Caki2 (cell line): ENCODE measurements at regions not wholly inside any gene's neighbourhood (a gene's known extent, or its start where the extent isn't known, plus 50 kb on each side); places are given as distances from the start of the nearest gene placed in this dataset.
A peak's percentile ranks its signal among the peaks of the same experiment; 100 is the strongest.
"Not testable (repeated sequence)": the region's sequence is repeated elsewhere in the genome, so short reads cannot be mapped to it uniquely, and the experiment has no call there.

Source experiments
- DNase-seq: peaks from one replicate; pipeline ENCODE4 v3.0.0-alpha.2; 2015; ENCODE audit warnings: low read depth
- in situ Hi-C: cut with HindIII; loops from 2 replicates; pipeline ENCODE4 v1.10.0; 2016; ENCODE audit warnings: low sequenced_read_pairs, low pct_unique_long_range_greater_than_20kb, mixed read lengths

DNA sequence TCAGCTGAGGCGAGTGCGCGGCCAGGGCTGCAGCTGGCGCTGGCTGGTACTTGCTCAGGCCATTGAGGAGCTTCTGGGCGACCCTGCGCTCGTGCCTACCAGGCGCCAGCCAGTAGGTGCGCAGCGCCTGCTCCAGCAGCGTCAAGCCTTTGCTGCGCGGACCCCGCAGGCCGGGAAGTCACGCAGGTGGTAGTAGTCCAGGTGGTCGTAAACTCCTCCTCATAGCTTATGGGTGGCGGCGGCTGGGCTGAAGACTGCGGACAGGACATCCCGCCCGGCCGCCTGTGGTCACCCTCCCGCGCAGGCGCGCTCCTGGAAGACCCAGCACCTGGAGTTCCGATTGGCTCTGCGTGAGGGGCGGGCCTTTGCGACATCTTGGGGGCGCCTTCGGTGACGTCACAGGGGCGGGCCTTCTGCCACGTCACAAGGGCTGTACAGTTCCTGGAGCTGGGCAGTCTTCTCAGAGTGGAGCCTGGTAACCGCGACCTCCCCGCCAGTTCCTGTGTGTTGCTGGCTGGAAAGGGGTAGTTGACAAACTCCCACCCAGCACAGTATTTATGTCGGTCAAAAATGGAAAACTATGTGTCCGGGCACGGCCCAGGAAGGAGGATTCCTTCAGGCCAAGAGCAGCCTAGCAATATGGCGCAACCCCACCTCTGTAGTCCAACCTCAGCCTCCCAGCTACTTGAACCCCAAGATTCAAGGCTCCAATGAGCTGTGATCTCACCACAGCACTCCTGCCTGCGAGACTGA, 102.2 kb upstream of the VKORC1L1 start:
- DNase-seq = peak; percentile 91
- in situ Hi-C loops = not testable (repeated sequence)

DNA sequence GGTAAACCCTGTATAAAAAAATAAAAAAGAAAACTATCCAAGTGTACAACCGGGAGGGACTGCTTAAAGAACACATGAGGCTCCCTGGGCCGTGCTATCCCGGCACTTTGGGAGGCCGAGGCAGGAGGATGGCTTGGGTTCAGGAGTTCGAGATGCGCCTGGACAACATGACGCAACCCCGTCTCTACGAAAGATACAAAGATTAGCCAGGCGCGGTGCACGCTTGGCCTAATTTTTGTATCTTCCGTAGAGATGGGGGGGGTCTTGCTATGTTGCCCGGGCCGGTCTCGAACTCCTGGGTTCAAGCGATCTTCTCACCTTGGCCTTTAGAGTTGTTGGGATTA, 101.7 kb upstream of the VKORC1L1 start:
- in situ Hi-C loops, DNase-seq: not testable (repeated sequence)

DNA sequence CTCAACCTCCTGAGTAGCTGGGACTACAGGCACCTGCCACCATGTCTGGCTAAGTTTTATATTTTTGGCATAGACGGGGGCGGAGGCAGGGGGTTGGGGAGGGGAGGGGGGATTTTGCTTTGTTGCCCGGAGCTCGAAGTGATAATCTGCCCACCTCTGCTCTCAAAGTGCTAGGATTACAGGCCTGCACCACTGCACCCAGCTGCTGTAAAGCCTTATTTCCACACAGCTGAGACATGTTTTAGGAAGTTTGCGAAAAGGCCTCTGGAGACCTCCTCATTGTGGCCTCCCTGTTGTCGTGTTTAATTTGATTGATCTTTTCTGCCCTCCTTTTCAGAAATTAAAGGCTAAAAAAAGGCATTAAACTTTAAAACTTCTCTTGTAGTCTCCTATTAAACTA, 96.2 kb upstream of the VKORC1L1 start:
- DNase-seq, in situ Hi-C loops: not testable (repeated sequence)

DNA sequence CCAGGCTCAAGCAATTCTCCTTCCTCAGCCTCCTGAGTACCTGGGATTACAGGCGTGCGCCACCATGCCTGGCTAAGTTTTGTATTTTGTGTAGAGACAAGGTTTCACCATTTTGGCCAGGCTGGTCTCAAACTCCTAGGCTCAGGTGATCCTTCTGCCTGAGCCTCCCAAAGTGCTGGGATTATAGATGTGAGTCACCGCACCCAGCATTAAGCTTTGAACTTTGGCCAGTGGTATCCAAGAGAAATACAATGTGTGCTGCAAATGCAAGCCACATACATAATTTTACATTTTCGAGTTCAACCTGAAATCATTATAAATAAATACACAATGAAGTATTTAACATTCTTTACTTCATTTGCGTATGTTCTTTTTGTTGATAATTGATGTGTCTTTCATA, 82.9 kb upstream of the VKORC1L1 start:
- DNase-seq, in situ Hi-C loops: not testable (repeated sequence)

GRCh38 chr7:65791788-65792187, 81.1 kb upstream of the VKORC1L1 start:
- in situ Hi-C loops, DNase-seq: not testable (repeated sequence)

GRCh38 chr7:65792726-65793125, 80.1 kb upstream of the VKORC1L1 start:
- DNase-seq, in situ Hi-C loops: not testable (repeated sequence)

- in situ Hi-C loops = not testable (repeated sequence)
- peak; percentile 47 for DNase-seq
Observed at GRCh38 chr7:65794671-65795391, 78.0 kb upstream of the VKORC1L1 start.

- in situ Hi-C loops, DNase-seq: not testable (repeated sequence)
Observed at GRCh38 chr7:65795392-65795716, 77.5 kb upstream of the VKORC1L1 start.

DNA sequence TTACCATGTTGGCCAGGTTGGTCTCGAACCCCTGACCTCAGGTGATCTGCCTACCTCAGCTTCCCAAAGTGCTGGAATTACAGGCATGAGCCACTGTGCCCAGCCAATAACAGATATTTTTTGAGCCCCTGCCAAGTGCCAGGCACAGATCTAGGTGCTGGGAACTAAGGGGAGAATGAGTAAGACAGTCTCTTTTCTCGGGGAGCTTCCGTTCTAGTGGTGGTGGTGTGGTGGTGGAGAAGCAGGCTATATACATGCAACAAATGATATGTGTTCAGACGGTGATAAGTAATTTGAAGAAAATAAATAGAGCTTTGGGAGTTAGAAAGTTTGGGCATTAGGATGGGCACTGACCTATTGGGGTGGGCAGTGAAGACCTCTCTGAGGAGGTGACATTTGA, 76.7 kb upstream of the VKORC1L1 start:
- no peak for DNase-seq
- in situ Hi-C loops = no loop called here

- in situ Hi-C loops, DNase-seq: not testable (repeated sequence)
Observed at GRCh38 chr7:65797086-65797485, 75.8 kb upstream of the VKORC1L1 start.

- in situ Hi-C loops, DNase-seq: not testable (repeated sequence)
Observed at GRCh38 chr7:65797566-65797965, 75.3 kb upstream of the VKORC1L1 start.

DNA sequence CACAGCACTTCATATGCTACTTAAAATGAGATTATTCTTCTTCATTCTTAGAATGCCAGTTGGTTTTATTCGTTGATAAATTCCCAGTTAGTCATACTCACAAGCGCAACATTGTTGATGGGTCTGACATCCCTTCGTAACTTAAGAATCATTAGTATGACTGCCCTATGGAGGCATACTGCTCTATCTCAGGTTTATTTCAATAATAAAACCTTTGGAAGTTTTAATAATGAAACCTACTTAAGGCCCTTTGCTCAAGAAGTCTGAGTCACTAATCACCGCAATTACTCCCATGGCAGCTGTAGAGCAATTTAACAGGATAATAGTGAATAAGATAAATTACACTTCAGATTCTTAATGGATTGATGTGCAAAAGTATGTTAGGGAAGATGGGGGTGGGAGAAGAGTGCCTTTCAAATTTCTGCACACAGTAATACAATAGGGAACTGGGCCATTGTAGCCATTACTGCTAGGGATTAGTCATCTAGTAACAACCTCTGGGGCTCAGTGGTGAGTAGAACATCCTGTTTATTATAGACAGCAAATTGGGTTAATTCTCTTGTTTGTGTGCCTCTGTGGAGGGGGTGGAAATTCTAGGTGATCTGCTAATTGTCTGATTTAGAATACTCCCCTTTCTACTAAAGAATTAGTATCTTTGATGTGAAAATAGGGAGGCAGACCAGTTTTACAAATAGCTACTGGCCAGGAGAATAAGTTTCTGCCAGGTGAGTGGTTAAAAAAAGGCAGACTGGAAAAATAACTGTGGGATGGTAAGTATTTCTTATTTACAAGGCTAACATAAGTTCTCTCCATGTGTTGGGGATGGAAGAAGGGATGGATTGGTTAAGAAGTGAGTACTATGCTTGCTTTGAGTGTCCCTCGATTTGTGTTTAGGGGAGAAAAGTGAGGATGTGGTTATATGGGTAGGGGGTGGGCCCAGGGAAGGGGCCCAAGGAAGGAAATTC, 74.5 kb upstream of the VKORC1L1 start:
- DNase-seq = peak; percentile 49
- in situ Hi-C loops = no loop called here

DNA sequence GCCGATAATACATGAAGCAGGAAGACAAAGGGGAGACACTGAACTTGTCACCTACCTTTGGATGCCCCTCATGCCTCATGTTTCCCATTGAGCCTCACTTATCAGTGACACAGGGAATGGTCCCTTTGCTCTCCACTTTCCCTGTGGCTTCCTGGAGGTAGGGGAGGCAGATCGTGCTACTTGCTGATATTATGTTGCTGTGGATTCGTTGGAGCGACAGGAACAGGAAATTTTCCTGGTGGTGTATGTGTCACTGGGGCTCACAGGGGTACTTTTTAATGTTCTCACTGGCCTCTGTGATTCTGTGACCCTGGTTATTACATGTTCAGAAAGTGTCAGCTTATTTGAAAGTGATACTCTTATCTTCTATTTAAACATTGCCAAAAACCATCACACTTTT, 72.7 kb upstream of the VKORC1L1 start:
- DNase-seq, in situ Hi-C loops: not testable (repeated sequence)

- DNase-seq = no peak
- in situ Hi-C loops = no loop called here
Observed at GRCh38 chr7:65800890-65801341, 72.0 kb upstream of the VKORC1L1 start.

DNA sequence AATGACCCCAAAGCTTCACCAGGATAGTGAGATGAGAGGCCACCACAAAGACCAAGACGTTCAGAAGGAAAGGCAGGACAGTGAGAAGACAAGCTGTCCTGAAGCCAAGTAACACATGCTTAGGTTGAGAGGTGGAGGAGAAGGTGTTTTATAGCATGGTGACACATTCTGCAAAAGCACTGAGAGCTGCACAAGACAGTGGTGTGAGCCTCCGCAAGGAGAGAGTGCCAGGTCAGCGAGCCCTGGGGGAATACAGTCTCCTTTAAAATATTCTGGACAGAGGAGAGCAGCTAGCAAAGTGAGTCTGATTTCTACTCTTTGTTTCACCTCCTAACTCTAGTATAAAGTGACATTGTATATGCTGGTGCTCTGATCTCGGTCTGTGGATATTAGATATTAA, 68.0 kb upstream of the VKORC1L1 start:
- DNase-seq = no peak
- in situ Hi-C loops = no loop called here

- in situ Hi-C loops, DNase-seq: not testable (repeated sequence)
Observed at GRCh38 chr7:65807067-65807466, 65.8 kb upstream of the VKORC1L1 start.

GRCh38 chr7:65809259-65809981, 63.5 kb upstream of the VKORC1L1 start:
- in situ Hi-C loops = no loop called here
- DNase-seq = peak; percentile 61

- DNase-seq = no peak
- in situ Hi-C loops = no loop called here
Observed at GRCh38 chr7:65809982-65810288, 62.9 kb upstream of the VKORC1L1 start.
